ENCODE measurements at regions not wholly inside any gene's neighbourhood (a gene's known extent, or its start where the extent isn't known, plus 50 kb on each side); places are given as distances from the start of the nearest gene placed in this dataset.

DNA sequence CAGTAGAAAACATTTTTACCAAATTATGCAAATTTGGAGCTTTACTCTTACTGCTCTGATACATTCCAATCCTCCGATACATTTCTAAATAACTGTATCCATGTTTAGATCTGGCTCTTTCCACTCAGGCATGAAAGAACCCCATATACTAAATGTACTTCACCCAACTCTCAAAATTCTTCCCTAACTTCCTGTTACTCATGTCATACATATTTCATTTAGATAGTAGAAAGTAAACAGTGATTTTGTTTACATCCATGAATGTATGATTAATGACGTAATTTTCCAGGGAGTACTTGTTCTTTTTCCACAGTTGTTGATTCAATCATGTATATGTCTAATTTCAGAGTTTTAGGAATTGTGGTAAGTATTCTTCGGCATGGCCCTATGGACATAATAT, 1426.5 kb upstream of the C9orf72 start:
- Histone ChIP-seq H3K79me2 (ENCODE audit: insufficient read depth, low read length) (no peaks in the 10 kb centered on the region), H3K27me3 (ENCODE audit: control insufficient read depth in 1 of 2, insufficient read depth in 2 of 2, low read length in 2 of 2) (no peaks in the 10 kb centered on the region), H3K4me3 (replicated peaks in 1 of 3; ENCODE audit: insufficient read depth in 1 of 3, low read depth in 2 of 3, low read length in 3 of 3) (no peak overlapping the region), H3K4me1 (ENCODE audit: insufficient read depth, low read length) (no peaks in the 10 kb centered on the region), H3K9me3 (ENCODE audit: low read length) (no peaks in the 10 kb centered on the region), H3K36me3 (replicated peaks in 1 of 2; ENCODE audit: control insufficient read depth in 1 of 2, insufficient read depth in 2 of 2, low read length in 2 of 2) (no peaks in the 10 kb centered on the region), H3K9ac (ENCODE audit: insufficient read depth, low read depth, low read length) (no peak overlapping the region), H3K27ac (ENCODE audit: extremely low read length, insufficient read depth, low read length) (no peak overlapping the region), H3K4me2 (ENCODE audit: low read depth, low read length) (no peak overlapping the region), H4K20me1 (ENCODE audit: insufficient read depth, low read length) (no peaks in the 10 kb centered on the region), H2AFZ (ENCODE audit: low read length) (no peak overlapping the region)
- no TSS peak for BruUV-seq (replicated peaks)
- ATAC-seq, result no peak
- intact Hi-C loops (cut with micrococcal nuclease; ENCODE audit: unreplicated experiment), result no loop called here
- in situ Hi-C loops (cut with HindIII; ENCODE audit: extremely low pct_ligation_motif_present, low pct_unique_long_range_greater_than_20kb), result no loop called here
- ChIA-PET CTCF (ENCODE audit: low intra/inter-chr PET ratio, low total read pairs) (no interaction called here), POLR2A (no interaction called here)
- WGBS (ENCODE audit: low lambda C conversion rate), result 17% methylated on average over 3 of the region's 3 CpGs
- no peak for DNase-seq (ENCODE audit: low spot score)
- no peak for FAIRE-seq
- TF ChIP-seq ZKSCAN1 (IDR thresholded peaks at IDR 0.05; ENCODE audit: low read length) (no peak), ATF7 (IDR thresholded peaks at IDR 0.05) (peak; percentile 91), ATF7 (CRISPR knock-in tag; IDR thresholded peaks at IDR 0.05) (no peak), CREB1 (IDR thresholded peaks at IDR 0.05) (peak; percentile 40; the same call in 1 of the 2 replicates), CREB1 (CRISPR knock-in tag; IDR thresholded peaks at IDR 0.05) (no peak), ZFP90 (CRISPR knock-in tag; IDR thresholded peaks at IDR 0.05; ENCODE audit: borderline replicate concordance) (no peak), ZNF552 (CRISPR knock-in tag; IDR thresholded peaks at IDR 0.05; ENCODE audit: borderline replicate concordance) (no peak), ZNF589 (CRISPR knock-in tag; conservative IDR thresholded peaks at IDR 0.05) (no peak)

DNA sequence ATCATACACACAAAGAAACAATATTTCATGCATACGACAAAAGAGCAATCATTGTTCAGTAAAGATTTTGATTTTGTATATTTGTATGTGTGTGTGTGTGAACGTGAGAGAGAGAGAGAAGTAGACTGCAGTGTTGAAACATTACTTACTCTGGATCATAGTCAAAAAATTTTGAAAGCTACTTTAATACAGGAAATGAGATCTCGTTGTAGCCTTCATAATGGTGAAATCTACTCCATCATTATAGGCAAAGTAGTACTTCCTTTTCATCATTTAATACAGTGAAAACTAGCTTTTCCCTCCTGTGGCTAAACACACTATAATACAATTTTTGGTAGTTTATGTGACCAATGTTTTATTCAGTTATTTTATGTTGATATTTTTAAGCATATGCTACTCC, 1427.7 kb upstream of the C9orf72 start:
- Histone ChIP-seq H3K4me2 (ENCODE audit: low read depth, low read length) (no peak overlapping the region), H3K4me1 (ENCODE audit: insufficient read depth, low read length) (no peaks in the 10 kb centered on the region), H2AFZ (ENCODE audit: low read length) (no peak overlapping the region), H3K36me3 (replicated peaks in 1 of 2; ENCODE audit: control insufficient read depth in 1 of 2, insufficient read depth in 2 of 2, low read length in 2 of 2) (no peaks in the 10 kb centered on the region), H3K9ac (ENCODE audit: insufficient read depth, low read depth, low read length) (no peak overlapping the region), H3K9me3 (ENCODE audit: low read length) (no peaks in the 10 kb centered on the region), H3K27ac (ENCODE audit: extremely low read length, insufficient read depth, low read length) (no peak overlapping the region), H3K27me3 (ENCODE audit: control insufficient read depth in 1 of 2, insufficient read depth in 2 of 2, low read length in 2 of 2) (no peaks in the 10 kb centered on the region), H4K20me1 (ENCODE audit: insufficient read depth, low read length) (no peaks in the 10 kb centered on the region), H3K79me2 (ENCODE audit: insufficient read depth, low read length) (no peaks in the 10 kb centered on the region), H3K4me3 (replicated peaks in 1 of 3; ENCODE audit: insufficient read depth in 1 of 3, low read depth in 2 of 3, low read length in 3 of 3) (no peak overlapping the region)
- intact Hi-C loops (cut with micrococcal nuclease; ENCODE audit: unreplicated experiment) (no loop called here), in situ Hi-C loops (cut with HindIII; ENCODE audit: extremely low pct_ligation_motif_present, low pct_unique_long_range_greater_than_20kb) (no loop called here)
- WGBS (ENCODE audit: low lambda C conversion rate), result 3% methylated on average over 3 of the region's 3 CpGs
- POLR2A ChIA-PET, result no interaction called here
- no TSS peak for BruUV-seq (replicated peaks)
- CTCF ChIA-PET (ENCODE audit: low intra/inter-chr PET ratio, low total read pairs), result no interaction called here
- ATAC-seq (no peak), FAIRE-seq (no peak), DNase-seq (ENCODE audit: low spot score) (no peak)
- TF ChIP-seq, protein P1, sequence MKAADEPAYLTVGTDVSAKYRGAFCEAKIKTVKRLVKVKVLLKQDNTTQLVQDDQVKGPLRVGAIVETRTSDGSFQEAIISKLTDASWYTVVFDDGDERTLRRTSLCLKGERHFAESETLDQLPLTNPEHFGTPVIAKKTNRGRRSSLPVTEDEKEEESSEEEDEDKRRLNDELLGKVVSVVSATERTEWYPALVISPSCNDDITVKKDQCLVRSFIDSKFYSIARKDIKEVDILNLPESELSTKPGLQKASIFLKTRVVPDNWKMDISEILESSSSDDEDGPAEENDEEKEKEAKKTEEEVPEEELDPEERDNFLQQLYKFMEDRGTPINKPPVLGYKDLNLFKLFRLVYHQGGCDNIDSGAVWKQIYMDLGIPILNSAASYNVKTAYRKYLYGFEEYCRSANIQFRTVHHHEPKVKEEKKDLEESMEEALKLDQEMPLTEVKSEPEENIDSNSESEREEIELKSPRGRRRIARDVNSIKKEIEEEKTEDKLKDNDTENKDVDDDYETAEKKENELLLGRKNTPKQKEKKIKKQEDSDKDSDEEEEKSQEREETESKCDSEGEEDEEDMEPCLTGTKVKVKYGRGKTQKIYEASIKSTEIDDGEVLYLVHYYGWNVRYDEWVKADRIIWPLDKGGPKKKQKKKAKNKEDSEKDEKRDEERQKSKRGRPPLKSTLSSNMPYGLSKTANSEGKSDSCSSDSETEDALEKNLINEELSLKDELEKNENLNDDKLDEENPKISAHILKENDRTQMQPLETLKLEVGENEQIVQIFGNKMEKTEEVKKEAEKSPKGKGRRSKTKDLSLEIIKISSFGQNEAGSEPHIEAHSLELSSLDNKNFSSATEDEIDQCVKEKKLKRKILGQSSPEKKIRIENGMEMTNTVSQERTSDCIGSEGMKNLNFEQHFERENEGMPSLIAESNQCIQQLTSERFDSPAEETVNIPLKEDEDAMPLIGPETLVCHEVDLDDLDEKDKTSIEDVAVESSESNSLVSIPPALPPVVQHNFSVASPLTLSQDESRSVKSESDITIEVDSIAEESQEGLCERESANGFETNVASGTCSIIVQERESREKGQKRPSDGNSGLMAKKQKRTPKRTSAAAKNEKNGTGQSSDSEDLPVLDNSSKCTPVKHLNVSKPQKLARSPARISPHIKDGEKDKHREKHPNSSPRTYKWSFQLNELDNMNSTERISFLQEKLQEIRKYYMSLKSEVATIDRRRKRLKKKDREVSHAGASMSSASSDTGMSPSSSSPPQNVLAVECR (CRISPR knock-in tag; IDR thresholded peaks at IDR 0.05; ENCODE audit: borderline replicate concordance), result no peak
- TF ChIP-seq RORA (CRISPR knock-in tag; IDR thresholded peaks at IDR 0.05) (no peak), HES4 (CRISPR knock-in tag; IDR thresholded peaks at IDR 0.05; ENCODE audit: borderline replicate concordance) (no peak), MEIS1 (CRISPR knock-in tag; IDR thresholded peaks at IDR 0.05; ENCODE audit: borderline replicate concordance) (no peak), ZFP41 (CRISPR knock-in tag; IDR thresholded peaks at IDR 0.05; ENCODE audit: borderline replicate concordance) (no peak), NKX3-1 (CRISPR knock-in tag; IDR thresholded peaks at IDR 0.05) (no peak)
- TF ChIP-seq, protein P2, sequence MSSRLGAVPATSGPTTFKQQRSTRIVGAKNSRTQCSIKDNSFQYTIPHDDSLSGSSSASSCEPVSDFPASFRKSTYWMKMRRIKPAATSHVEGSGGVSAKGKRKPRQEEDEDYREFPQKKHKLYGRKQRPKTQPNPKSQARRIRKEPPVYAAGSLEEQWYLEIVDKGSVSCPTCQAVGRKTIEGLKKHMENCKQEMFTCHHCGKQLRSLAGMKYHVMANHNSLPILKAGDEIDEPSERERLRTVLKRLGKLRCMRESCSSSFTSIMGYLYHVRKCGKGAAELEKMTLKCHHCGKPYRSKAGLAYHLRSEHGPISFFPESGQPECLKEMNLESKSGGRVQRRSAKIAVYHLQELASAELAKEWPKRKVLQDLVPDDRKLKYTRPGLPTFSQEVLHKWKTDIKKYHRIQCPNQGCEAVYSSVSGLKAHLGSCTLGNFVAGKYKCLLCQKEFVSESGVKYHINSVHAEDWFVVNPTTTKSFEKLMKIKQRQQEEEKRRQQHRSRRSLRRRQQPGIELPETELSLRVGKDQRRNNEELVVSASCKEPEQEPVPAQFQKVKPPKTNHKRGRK (CRISPR knock-in tag; IDR thresholded peaks at IDR 0.05), result no peak
